ENCODE measurements at regions not wholly inside any gene's neighbourhood (a gene's known extent, or its start where the extent isn't known, plus 50 kb on each side); places are given as distances from the start of the nearest gene placed in this dataset.

DNA sequence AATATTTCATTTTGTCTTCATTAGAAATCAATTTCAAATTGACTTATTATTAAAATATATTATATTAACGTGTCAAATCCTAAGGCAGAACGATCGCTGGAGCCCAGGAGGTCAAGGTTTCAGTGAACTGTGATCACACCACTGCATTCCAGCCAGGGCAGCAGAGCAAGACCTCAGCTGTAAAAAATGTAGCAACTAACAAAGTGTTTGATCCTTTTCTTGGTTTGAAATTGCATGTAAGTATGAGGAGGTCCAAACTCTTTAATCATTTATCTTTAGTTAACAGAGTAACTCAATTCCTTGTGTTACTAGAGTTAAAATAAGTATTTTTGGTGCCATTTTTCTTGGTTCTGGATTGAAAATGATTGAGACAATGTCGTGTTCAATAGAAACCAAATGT lies 1033.9 kb downstream of the NLGN4X start:
- intact Hi-C loops (cut with DNase I): no loop called here
- Histone ChIP-seq H3K27ac (no peak overlapping the region), H3K27me3 (no peaks in the 10 kb centered on the region), H3K4me1 (no peaks in the 10 kb centered on the region), H3K36me3 (no peaks in the 10 kb centered on the region), H3K4me3 (no peak overlapping the region), H3K9me3 (no peaks in the 10 kb centered on the region)
- TF ChIP-seq, protein P1, sequence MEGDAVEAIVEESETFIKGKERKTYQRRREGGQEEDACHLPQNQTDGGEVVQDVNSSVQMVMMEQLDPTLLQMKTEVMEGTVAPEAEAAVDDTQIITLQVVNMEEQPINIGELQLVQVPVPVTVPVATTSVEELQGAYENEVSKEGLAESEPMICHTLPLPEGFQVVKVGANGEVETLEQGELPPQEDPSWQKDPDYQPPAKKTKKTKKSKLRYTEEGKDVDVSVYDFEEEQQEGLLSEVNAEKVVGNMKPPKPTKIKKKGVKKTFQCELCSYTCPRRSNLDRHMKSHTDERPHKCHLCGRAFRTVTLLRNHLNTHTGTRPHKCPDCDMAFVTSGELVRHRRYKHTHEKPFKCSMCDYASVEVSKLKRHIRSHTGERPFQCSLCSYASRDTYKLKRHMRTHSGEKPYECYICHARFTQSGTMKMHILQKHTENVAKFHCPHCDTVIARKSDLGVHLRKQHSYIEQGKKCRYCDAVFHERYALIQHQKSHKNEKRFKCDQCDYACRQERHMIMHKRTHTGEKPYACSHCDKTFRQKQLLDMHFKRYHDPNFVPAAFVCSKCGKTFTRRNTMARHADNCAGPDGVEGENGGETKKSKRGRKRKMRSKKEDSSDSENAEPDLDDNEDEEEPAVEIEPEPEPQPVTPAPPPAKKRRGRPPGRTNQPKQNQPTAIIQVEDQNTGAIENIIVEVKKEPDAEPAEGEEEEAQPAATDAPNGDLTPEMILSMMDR (IDR thresholded peaks at IDR 0.05): no peak
- no peak for DNase-seq (ENCODE audit: low spot score in 2 of 2)

DNA sequence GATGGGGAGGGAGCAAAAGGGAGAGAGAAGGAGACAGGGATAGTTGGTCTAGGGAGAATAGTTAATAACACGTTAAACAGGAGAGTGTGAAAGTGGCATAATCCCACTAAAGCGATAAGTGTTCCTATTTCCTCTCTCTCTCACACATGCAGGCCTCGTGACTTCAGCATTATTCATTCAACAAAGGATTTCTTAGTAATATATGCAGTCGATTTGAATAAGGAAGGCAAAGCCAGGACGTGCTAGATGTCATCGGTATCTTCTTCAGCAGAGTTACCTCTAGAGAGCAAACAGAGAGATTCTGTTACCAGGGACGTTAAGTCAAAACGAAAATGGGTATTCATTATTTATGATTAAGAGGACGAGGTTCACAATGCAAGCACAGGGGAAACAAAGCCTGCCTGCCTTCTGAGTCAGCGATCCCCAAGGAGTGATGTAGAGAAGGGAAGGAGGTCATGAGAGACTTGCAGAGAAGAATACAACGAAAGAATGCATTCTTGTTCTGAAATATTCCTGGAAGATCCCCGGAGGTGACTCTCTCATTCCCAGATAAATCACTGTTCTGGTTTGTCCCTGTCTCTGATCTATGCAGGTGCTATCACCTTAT lies 1048.4 kb downstream of the NLGN4X start:
- H3K36me3 ChIP-seq: no peaks in the 10 kb centered on the region

DNA sequence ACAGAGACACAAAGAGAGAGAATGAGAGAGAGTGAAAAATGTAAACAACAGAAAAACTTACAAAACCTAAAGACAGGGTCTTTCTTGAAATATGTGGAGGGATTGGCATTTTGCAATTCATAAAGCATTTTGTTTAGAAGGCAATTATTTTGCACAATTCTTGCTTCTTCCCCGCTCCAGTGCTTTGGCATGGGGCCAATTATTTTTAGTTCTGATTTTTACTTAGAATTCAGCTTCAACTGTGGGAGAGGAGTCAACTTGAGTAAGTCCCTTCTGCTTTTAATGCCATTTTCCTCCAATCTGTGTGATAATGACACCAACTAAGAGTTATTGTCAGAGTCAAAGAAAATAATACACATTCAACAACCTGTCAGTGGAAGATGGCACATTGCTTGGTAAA lies 1051.9 kb downstream of the NLGN4X start:
- intact Hi-C loops (cut with DNase I): no loop called here
- Histone ChIP-seq H3K4me1 (no peaks in the 10 kb centered on the region), H3K9me3 (no peaks in the 10 kb centered on the region), H3K4me3 (no peak overlapping the region), H3K36me3 (no peaks in the 10 kb centered on the region), H3K27ac (no peak overlapping the region), H3K27me3 (no peaks in the 10 kb centered on the region)
- TF ChIP-seq, protein P1 (IDR thresholded peaks at IDR 0.05): no peak
- no peak for DNase-seq (ENCODE audit: low spot score in 2 of 2)

More for the DNA sequence above, 1048.4 kb downstream of the NLGN4X start:
- intact Hi-C loops (cut with DNase I): no loop called here
- Histone ChIP-seq H3K4me1 (no peaks in the 10 kb centered on the region), H3K9me3 (no peaks in the 10 kb centered on the region), H3K4me3 (no peak overlapping the region), H3K27me3 (no peaks in the 10 kb centered on the region), H3K27ac (no peak overlapping the region)
- TF ChIP-seq, protein P1 (IDR thresholded peaks at IDR 0.05): no peak
- no peak for DNase-seq (ENCODE audit: low spot score in 2 of 2)

DNA sequence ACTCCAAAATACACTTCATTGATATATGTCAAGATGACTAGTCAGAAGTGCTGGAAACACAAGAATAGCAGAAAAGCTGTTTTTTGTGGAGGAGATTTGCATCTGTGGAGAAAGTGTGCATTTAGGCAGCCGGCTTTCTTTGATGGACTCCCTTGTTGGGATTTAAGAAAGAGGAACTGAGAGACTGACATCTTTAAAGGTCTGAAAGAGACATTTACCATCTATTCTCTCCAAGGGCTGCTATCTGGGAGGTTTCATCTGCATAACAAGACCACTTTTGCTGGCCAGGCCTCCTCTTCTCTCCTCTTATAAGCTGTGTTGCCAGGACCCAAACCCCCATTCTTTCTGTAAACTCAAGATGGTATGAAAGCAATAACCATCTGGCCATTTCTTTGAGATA lies 1065.0 kb downstream of the NLGN4X start:
- Histone ChIP-seq H3K27me3 (no peaks in the 10 kb centered on the region), H3K4me3 (no peak overlapping the region), H3K27ac (no peak overlapping the region), H3K4me1 (no peaks in the 10 kb centered on the region), H3K9me3 (no peaks in the 10 kb centered on the region), H3K36me3 (no peaks in the 10 kb centered on the region)
- TF ChIP-seq, protein P1 (IDR thresholded peaks at IDR 0.05): no peak
- intact Hi-C loops (cut with DNase I): no loop called here
- no peak for DNase-seq (ENCODE audit: low spot score in 2 of 2)

DNA sequence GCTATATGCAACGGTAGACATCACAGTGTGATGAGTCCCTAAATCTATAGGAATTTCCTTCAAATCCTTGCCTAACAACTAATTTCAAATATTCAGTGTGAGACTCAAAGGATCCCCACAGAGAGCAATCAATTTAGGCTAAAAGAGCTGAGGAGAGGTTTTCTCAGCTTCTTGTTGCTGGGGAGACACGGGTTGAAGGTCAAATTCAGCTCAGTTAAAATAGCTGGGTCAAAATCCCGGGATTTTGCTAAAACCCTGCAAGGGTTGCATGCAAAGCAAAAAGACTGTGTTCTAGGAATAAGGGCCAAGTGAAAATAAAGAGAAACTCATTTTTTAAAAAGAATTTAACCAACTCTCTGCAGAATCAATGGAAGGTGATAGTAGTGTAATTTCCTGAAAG lies 1073.4 kb downstream of the NLGN4X start:
- no peaks in the 10 kb centered on the region for H3K27me3 ChIP-seq
- intact Hi-C loops (cut with DNase I): no loop called here
- no peaks in the 10 kb centered on the region for H3K9me3 ChIP-seq
- H3K27ac ChIP-seq: no peak overlapping the region
- no peak overlapping the region for H3K4me3 ChIP-seq
- no peak for DNase-seq (ENCODE audit: low spot score in 2 of 2)
- TF ChIP-seq, protein P1 (IDR thresholded peaks at IDR 0.05): no peak
- H3K36me3 ChIP-seq: no peaks in the 10 kb centered on the region
- H3K4me1 ChIP-seq: no peaks in the 10 kb centered on the region

DNA sequence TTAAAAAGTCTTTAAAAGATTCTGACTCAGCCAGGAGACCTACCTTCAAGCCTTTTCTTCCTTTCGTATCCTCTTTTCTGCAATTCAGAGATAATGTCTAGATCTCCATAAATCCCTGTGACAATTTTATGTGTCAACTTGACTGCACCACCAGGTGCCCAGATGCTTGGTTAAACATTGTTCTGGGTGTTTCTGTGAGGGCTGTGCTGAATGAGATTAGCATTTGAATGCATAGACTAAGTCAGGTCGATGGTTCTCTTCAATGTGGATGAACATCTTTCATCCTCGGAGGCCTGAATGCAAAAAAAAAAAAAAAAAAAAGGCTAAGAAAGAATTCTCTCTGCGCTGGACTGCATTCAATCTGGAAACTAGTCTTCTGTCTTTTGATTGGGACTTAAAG lies 1082.7 kb downstream of the NLGN4X start:
- Histone ChIP-seq H3K9me3 (no peaks in the 10 kb centered on the region), H3K4me1 (no peaks in the 10 kb centered on the region), H3K27ac (no peak overlapping the region), H3K4me3 (no peak overlapping the region), H3K36me3 (no peaks in the 10 kb centered on the region), H3K27me3 (no peaks in the 10 kb centered on the region)
- intact Hi-C loops (cut with DNase I): no loop called here
- TF ChIP-seq, protein P1 (IDR thresholded peaks at IDR 0.05): no peak
- no peak for DNase-seq (ENCODE audit: low spot score in 2 of 2)

All from ascending aorta (tissue), 2 donors.